Sigmoid colon (tissue), 6 donors: ENCODE measurements at regions not wholly inside any gene's neighbourhood (a gene's known extent, or its start where the extent isn't known, plus 50 kb on each side); places are given as distances from the start of the nearest gene placed in this dataset.

Experiments
- DNase-seq: peaks from one replicate; pipeline ENCODE4 v3.0.0-alpha.2; 2019
- H3K27ac ChIP-seq, 4 donors: fragments of 200-600 bp; sonication (generic); one replicate each; pipeline ENCODE4 v1.5.1; 2016 to 2019; ENCODE audit warnings: mild to moderate bottlenecking in 1 of 4
- H3K27me3 ChIP-seq, 3 donors: fragments of 200-600 bp; sonication (generic); one replicate each; pipeline ENCODE4 v1.5.1; 2019; ENCODE audit warnings: mild to moderate bottlenecking in 1 of 3
- H3K36me3 ChIP-seq, 4 donors: fragments of 200-600 bp; sonication (generic); one replicate each; pipeline ENCODE4 v1.5.1; 2016 to 2019
- H3K4me1 ChIP-seq, 4 donors: fragments of 200-600 bp; sonication (generic); one replicate each; pipeline ENCODE4 v1.5.1; 2017 to 2019
- H3K4me3 ChIP-seq, 4 donors: fragments of 200-600 bp; sonication (generic); one replicate each; pipeline ENCODE4 v1.5.1; 2017 to 2019; ENCODE audit warnings: mild to moderate bottlenecking in 2 of 4, moderate library complexity in 1 of 4
- H3K9me3 ChIP-seq, 4 donors: fragments of 200-600 bp in 3 of 4; sonication (generic) in 3 of 4; one replicate each; pipeline versions ENCODE4 v1.5.1 to v1.6.1; 2013 to 2019
- EP300 ChIP-seq, 4 donors: sonication (generic); formaldehyde crosslinking; IDR thresholded peaks; one replicate each; pipeline ENCODE4 v1.6.1; 2017; ENCODE audit warnings: antibody characterized with exemption in 4 of 4
- POLR2A ChIP-seq, 2 donors: fragments of 450-650 bp; IDR thresholded peaks; one replicate each; pipeline ENCODE4 v1.6.1; 2016; ENCODE audit warnings: antibody characterized with exemption in 2 of 2, mild to moderate bottlenecking in 2 of 2, moderate library complexity in 2 of 2
- POLR2AphosphoS5 ChIP-seq, 4 donors: sonication (generic); formaldehyde crosslinking; IDR thresholded peaks; one replicate each; pipeline ENCODE4 v1.6.1; 2017; ENCODE audit warnings: antibody characterized with exemption in 4 of 4
- WGBS, 2 donors: extraction: QIAGEN DNeasy Blood & Tissue Kit; methylation state at CpG; one replicate each; pipeline ENCODE4 v1.1.7; 2013; 5-methylcytosine and 5-hydroxymethylcytosine counted together
- intact Hi-C: fragments of 100-400 bp; cut with DNase I; formaldehyde crosslinking; loops from one replicate; pipeline ENCODE4 v1.15.1; 2023
- TF ChIP-seq, protein P1 (sequence below), 4 experiments: fragments of 450-650 bp in 3 of 4; fragments of 200-600 bp in 1 of 4; IDR thresholded peaks; one replicate each; pipeline ENCODE4 v1.5.1; 2016 to 2019; ENCODE audit warnings: antibody characterized with exemption in 4 of 4, mild to moderate bottlenecking in 3 of 4, moderate library complexity in 2 of 4
- donor health status: healthy with polysubstance abuse.
- donor health status: healthy.

DNA sequence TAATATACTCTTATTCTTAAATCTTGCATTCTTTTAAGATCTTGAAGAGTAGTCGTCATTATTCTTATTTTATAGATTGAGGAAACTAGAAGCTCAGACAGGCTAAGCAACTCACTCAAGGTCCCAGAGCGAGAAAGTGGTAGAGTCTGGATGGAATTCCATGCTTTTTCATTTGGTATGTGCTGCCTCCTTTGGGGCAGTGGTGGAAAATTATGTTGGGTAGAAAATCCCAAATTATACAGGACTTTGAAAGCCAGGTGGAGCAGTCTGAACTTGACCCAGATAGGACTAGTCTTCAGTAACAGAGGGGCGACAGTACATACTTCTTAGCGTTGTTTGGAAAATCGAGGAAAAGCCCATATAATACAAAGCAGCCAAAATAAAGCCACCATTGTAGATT is 205.6 kb downstream of the ATG4C start:
- H3K4me3 ChIP-seq = no peak overlapping the region
- no peaks in the 10 kb centered on the region for H3K27me3 ChIP-seq
- intact Hi-C loops = no loop called here
- no peak overlapping the region for H3K27ac ChIP-seq
- no peaks in the 10 kb centered on the region for H3K4me1 ChIP-seq
- no peaks in the 10 kb centered on the region for H3K36me3 ChIP-seq
- 78 to 87% methylated on average over 5 of the region's 5 CpGs for WGBS, 2 donors
- H3K9me3 ChIP-seq = no peaks in the 10 kb centered on the region
- DNase-seq = no peak
- TF ChIP-seq, protein P1, sequence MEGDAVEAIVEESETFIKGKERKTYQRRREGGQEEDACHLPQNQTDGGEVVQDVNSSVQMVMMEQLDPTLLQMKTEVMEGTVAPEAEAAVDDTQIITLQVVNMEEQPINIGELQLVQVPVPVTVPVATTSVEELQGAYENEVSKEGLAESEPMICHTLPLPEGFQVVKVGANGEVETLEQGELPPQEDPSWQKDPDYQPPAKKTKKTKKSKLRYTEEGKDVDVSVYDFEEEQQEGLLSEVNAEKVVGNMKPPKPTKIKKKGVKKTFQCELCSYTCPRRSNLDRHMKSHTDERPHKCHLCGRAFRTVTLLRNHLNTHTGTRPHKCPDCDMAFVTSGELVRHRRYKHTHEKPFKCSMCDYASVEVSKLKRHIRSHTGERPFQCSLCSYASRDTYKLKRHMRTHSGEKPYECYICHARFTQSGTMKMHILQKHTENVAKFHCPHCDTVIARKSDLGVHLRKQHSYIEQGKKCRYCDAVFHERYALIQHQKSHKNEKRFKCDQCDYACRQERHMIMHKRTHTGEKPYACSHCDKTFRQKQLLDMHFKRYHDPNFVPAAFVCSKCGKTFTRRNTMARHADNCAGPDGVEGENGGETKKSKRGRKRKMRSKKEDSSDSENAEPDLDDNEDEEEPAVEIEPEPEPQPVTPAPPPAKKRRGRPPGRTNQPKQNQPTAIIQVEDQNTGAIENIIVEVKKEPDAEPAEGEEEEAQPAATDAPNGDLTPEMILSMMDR (IDR thresholded peaks at IDR 0.05) = no peak
- TF ChIP-seq EP300 (IDR thresholded peaks at IDR 0.05) (no peak), POLR2A (IDR thresholded peaks at IDR 0.05) (no peak), POLR2AphosphoS5 (IDR thresholded peaks at IDR 0.05) (no peak)

DNA sequence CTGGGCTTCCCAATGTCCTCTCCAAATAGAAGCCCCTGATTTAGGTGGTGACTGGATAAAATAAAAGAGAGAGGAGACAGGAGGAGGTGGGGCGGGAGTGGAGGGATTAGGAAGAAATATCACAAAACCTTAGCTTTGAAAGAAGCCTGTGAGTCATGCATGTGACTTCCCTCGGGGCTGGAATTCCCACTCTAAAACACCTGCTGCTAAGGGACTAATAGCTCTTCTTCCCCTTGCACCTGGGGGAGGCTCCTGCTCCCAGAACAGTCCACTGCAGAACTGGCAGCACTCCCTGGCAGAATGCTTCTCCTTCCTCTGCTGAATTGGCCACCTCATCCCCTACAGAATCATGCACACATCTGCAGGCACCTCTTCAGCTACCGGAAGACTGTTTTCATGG is 207.2 kb downstream of the ATG4C start:
- DNase-seq = no peak
- Histone ChIP-seq H3K27me3 (no peaks in the 10 kb centered on the region), H3K36me3 (no peaks in the 10 kb centered on the region), H3K9me3 (no peaks in the 10 kb centered on the region), H3K27ac (no peak overlapping the region), H3K4me1 (no peaks in the 10 kb centered on the region), H3K4me3 (no peak overlapping the region)
- no peak for TF ChIP-seq POLR2A (IDR thresholded peaks at IDR 0.05)
- TF ChIP-seq, protein P1 (IDR thresholded peaks at IDR 0.05) = no peak
- no peak for TF ChIP-seq POLR2AphosphoS5 (IDR thresholded peaks at IDR 0.05)
- no peak for TF ChIP-seq EP300 (IDR thresholded peaks at IDR 0.05)
- 63 to 72% methylated on average over 3 of the region's 3 CpGs for WGBS, 2 donors
- intact Hi-C loops = no loop called here

DNA sequence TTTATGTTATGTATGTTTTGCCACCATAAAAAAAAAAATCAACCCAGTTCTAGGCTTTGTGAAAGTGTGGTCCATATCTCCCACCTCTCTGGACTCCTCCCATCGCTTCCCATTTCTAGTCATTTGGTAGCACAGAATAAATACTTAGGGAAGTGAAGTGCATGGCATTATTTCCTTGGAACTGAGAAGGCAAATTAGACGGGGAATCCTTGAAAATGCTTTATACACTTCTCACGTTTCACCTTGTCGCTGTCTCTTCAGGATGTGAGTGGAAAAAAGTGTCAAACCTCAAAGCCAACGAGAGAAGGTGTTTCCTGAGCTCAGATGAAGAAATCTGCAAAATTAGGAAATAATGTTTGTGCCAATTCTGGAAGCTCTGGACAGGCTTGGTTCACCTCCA is 209.9 kb downstream of the ATG4C start:
- Histone ChIP-seq H3K27ac (no peak overlapping the region), H3K4me1 (no peaks in the 10 kb centered on the region), H3K4me3 (no peak overlapping the region), H3K9me3 (no peaks in the 10 kb centered on the region), H3K27me3 (no peaks in the 10 kb centered on the region), H3K36me3 (no peaks in the 10 kb centered on the region)
- 59 to 79% methylated on average over 5 of the region's 5 CpGs for WGBS, 2 donors
- DNase-seq = no peak
- TF ChIP-seq EP300 (IDR thresholded peaks at IDR 0.05) = no peak
- intact Hi-C loops = no loop called here

DNA sequence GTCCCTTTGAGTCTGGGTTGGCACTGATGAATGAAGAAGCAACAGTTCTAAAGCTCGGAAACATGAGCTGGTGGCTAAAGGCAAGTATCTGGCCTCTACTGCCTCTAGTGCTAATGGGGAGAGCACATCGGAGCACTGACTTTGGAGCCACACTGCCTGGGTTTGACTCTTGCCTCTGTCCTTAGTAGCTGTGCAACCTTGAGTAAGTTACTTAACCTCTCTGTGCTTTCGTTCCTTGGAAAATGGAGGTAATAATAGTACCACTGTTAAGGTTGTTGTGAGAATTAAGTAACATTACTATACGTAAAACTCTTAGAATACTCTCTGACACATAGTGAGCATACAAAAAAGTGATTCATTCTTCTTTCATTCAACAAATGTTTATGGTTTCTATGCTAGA is 211.2 kb downstream of the ATG4C start:
- no peak overlapping the region for H3K27ac ChIP-seq
- H3K4me3 ChIP-seq = no peak overlapping the region
- intact Hi-C loops = no loop called here
- H3K4me1 ChIP-seq = no peaks in the 10 kb centered on the region
- TF ChIP-seq POLR2AphosphoS5 (IDR thresholded peaks at IDR 0.05) = no peak
- TF ChIP-seq, protein P1 (IDR thresholded peaks at IDR 0.05) = no peak
- TF ChIP-seq POLR2A (IDR thresholded peaks at IDR 0.05) = no peak
- TF ChIP-seq EP300 (IDR thresholded peaks at IDR 0.05) = no peak
- H3K36me3 ChIP-seq = no peaks in the 10 kb centered on the region
- no peaks in the 10 kb centered on the region for H3K9me3 ChIP-seq
- no peak for DNase-seq
- WGBS, 2 donors = 80 to 93% methylated on average over 4 of the region's 4 CpGs
- peaks cover 0 to 6% (median 0%) of the 10 kb centered on the region in 3 donors for H3K27me3 ChIP-seq

DNA sequence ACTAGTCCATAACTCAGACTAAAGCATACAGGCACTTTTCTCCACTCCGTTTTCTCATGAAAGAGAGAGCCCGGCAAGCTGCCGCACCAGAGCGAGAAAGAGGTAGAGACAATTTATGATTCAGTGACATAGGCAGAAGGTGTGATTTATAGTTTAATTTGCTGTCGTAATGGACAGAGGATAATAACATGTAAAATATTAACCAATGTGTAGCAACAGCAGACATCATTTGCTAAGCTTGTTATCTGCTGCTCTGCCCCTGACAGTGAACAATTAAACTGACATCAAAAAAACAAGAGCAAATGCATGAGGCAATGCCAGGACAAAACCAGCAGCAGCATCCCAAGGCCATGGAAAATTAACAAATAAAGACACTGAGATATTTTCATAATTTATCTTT is 214.0 kb downstream of the ATG4C start:
- H3K4me1 ChIP-seq = no peaks in the 10 kb centered on the region
- H3K27me3 ChIP-seq = peaks cover 0 to 11% (median 0%) of the 10 kb centered on the region in 3 donors
- no peak for DNase-seq
- H3K9me3 ChIP-seq = no peaks in the 10 kb centered on the region
- H3K4me3 ChIP-seq = no peak overlapping the region
- 21 to 63% methylated on average over 5 of the region's 5 CpGs for WGBS, 2 donors
- no peaks in the 10 kb centered on the region for H3K36me3 ChIP-seq
- H3K27ac ChIP-seq = no peak overlapping the region
- intact Hi-C loops = no loop called here
- no peak for TF ChIP-seq EP300 (IDR thresholded peaks at IDR 0.05)
- no peak for TF ChIP-seq POLR2A (IDR thresholded peaks at IDR 0.05)
- TF ChIP-seq POLR2AphosphoS5 (IDR thresholded peaks at IDR 0.05) = no peak
- TF ChIP-seq, protein P1 (IDR thresholded peaks at IDR 0.05) = no peak
